Effector memory CD4-positive, alpha-beta T cell (primary cell): ENCODE measurements at regions not wholly inside any gene's neighbourhood (a gene's known extent, or its start where the extent isn't known, plus 50 kb on each side); places are given as distances from the start of the nearest gene placed in this dataset.

Source experiments
- DNase-seq, 3 donors: peaks; one replicate each; pipeline ENCODE4 v3.0.0-alpha.2; 2020
- H3K27ac ChIP-seq: 2 replicates; pipeline ENCODE4 v1.7.0; 2013; ENCODE audit warnings: mild to moderate bottlenecking, low read length, moderate library complexity; ENCODE audit not compliant: insufficient read depth, poor library complexity, severe bottlenecking
- H3K27me3 ChIP-seq: replicated peaks from 2 replicates; pipeline ENCODE4 v1.7.0; 2013; ENCODE audit warnings: mild to moderate bottlenecking, low read length; ENCODE audit not compliant: insufficient read depth, control insufficient read depth, poor library complexity, severe bottlenecking
- H3K36me3 ChIP-seq: 2 replicates; pipeline ENCODE4 v1.7.0; 2013; ENCODE audit warnings: mild to moderate bottlenecking, low read length, moderate library complexity; ENCODE audit not compliant: control insufficient read depth, insufficient read depth
- H3K4me1 ChIP-seq: 2 replicates; pipeline ENCODE4 v1.7.0; 2013; ENCODE audit warnings: low read length, mild to moderate bottlenecking; ENCODE audit not compliant: control insufficient read depth, insufficient read depth, poor library complexity, severe bottlenecking
- H3K4me3 ChIP-seq: 2 replicates; pipeline ENCODE4 v1.7.0; 2013; ENCODE audit warnings: low read length, low read depth, mild to moderate bottlenecking; ENCODE audit not compliant: insufficient read depth, poor library complexity, severe bottlenecking
- H3K9me3 ChIP-seq: 2 replicates; pipeline ENCODE4 v1.7.0; 2013; ENCODE audit warnings: mild to moderate bottlenecking, low read length, moderate library complexity; ENCODE audit not compliant: control insufficient read depth

GRCh38 chr4:45663628-45664081, 460.2 kb downstream of the GABRG1 start:
- no peaks in the 10 kb centered on the region for H3K9me3 ChIP-seq
- H3K27me3 ChIP-seq: no peaks in the 10 kb centered on the region
- DNase-seq: no peak
- H3K4me1 ChIP-seq: no peaks in the 10 kb centered on the region
- H3K36me3 ChIP-seq: no peaks in the 10 kb centered on the region
- H3K27ac ChIP-seq: no peak overlapping the region
- no peak overlapping the region for H3K4me3 ChIP-seq

GRCh38 chr4:45663003-45663402, 460.9 kb downstream of the GABRG1 start:
- Histone ChIP-seq H3K4me3 (no peak overlapping the region), H3K36me3 (no peaks in the 10 kb centered on the region), H3K4me1 (no peaks in the 10 kb centered on the region), H3K9me3 (no peaks in the 10 kb centered on the region), H3K27ac (no peak overlapping the region), H3K27me3 (no peaks in the 10 kb centered on the region)
- DNase-seq: no peak

- Histone ChIP-seq H3K27ac (no peak overlapping the region), H3K27me3 (no peaks in the 10 kb centered on the region), H3K4me3 (no peak overlapping the region), H3K4me1 (no peaks in the 10 kb centered on the region), H3K9me3 (no peaks in the 10 kb centered on the region), H3K36me3 (no peaks in the 10 kb centered on the region)
- DNase-seq: no peak
Measured at GRCh38 chr4:45661893-45662292, 462.0 kb downstream of the GABRG1 start.

- Histone ChIP-seq H3K4me1 (no peaks in the 10 kb centered on the region), H3K36me3 (no peaks in the 10 kb centered on the region), H3K9me3 (no peaks in the 10 kb centered on the region), H3K27ac (no peak overlapping the region), H3K27me3 (no peaks in the 10 kb centered on the region), H3K4me3 (no peak overlapping the region)
- no peak for DNase-seq
Measured at GRCh38 chr4:45650545-45650944, 473.3 kb downstream of the GABRG1 start.

GRCh38 chr4:45648846-45649245, 475.0 kb downstream of the GABRG1 start:
- Histone ChIP-seq H3K27me3 (no peaks in the 10 kb centered on the region), H3K9me3 (no peaks in the 10 kb centered on the region), H3K4me3 (no peak overlapping the region), H3K27ac (no peak overlapping the region), H3K4me1 (no peaks in the 10 kb centered on the region), H3K36me3 (no peaks in the 10 kb centered on the region)
- no peak for DNase-seq

GRCh38 chr4:45647823-45648222, 476.0 kb downstream of the GABRG1 start:
- no peak for DNase-seq
- no peaks in the 10 kb centered on the region for H3K4me1 ChIP-seq
- no peak overlapping the region for H3K27ac ChIP-seq
- no peaks in the 10 kb centered on the region for H3K27me3 ChIP-seq
- H3K9me3 ChIP-seq: no peaks in the 10 kb centered on the region
- H3K4me3 ChIP-seq: no peak overlapping the region
- H3K36me3 ChIP-seq: no peaks in the 10 kb centered on the region

- H3K27ac ChIP-seq: no peak overlapping the region
- no peaks in the 10 kb centered on the region for H3K4me1 ChIP-seq
- DNase-seq: no peak
- no peak overlapping the region for H3K4me3 ChIP-seq
- H3K27me3 ChIP-seq: no peaks in the 10 kb centered on the region
- no peaks in the 10 kb centered on the region for H3K9me3 ChIP-seq
- no peaks in the 10 kb centered on the region for H3K36me3 ChIP-seq
Measured at GRCh38 chr4:45646885-45647590, 476.8 kb downstream of the GABRG1 start.

GRCh38 chr4:45640281-45640680, 483.6 kb downstream of the GABRG1 start:
- H3K9me3 ChIP-seq: no peaks in the 10 kb centered on the region
- no peaks in the 10 kb centered on the region for H3K36me3 ChIP-seq
- DNase-seq: no peak
- no peaks in the 10 kb centered on the region for H3K27me3 ChIP-seq
- H3K4me1 ChIP-seq: no peaks in the 10 kb centered on the region
- H3K4me3 ChIP-seq: no peak overlapping the region
- H3K27ac ChIP-seq: no peak overlapping the region

- Histone ChIP-seq H3K4me3 (no peak overlapping the region), H3K36me3 (no peaks in the 10 kb centered on the region), H3K9me3 (no peaks in the 10 kb centered on the region), H3K27me3 (no peaks in the 10 kb centered on the region), H3K27ac (no peak overlapping the region), H3K4me1 (no peaks in the 10 kb centered on the region)
- DNase-seq: no peak
Measured at GRCh38 chr4:45638641-45639040, 485.2 kb downstream of the GABRG1 start.

GRCh38 chr4:45636175-45636574, 487.7 kb downstream of the GABRG1 start:
- H3K4me3 ChIP-seq: no peak overlapping the region
- no peaks in the 10 kb centered on the region for H3K4me1 ChIP-seq
- no peaks in the 10 kb centered on the region for H3K36me3 ChIP-seq
- H3K9me3 ChIP-seq: no peaks in the 10 kb centered on the region
- no peak for DNase-seq
- H3K27ac ChIP-seq: no peak overlapping the region
- no peaks in the 10 kb centered on the region for H3K27me3 ChIP-seq
